ENCODE measurements at regions not wholly inside any gene's neighbourhood (a gene's known extent, or its start where the extent isn't known, plus 50 kb on each side); places are given as distances from the start of the nearest gene placed in this dataset.

DNA sequence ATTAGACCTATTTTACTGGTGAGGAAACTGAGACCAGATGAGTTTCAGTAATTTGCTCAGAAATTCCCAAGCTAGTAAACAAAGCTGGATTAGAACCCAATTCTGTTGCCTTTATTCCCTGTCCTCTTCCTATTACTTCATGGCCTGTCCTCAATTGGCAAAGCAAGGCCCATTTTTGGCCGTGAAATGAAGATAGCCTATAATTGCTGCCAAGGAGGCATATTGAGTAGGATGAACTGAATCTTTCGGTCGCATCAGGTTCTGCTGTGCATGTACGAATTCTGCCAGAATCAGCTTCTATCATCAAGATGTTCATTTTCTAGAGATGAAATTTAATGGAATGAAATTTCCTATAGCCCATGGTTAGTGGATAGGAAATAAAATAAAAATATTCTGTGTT is 1485.2 kb upstream of the PIK3C3 start:
- TF ChIP-seq YY1 (IDR thresholded peaks at IDR 0.05; ENCODE audit: insufficient read depth, insufficient read length), result no peak
- TF ChIP-seq SUZ12 (IDR thresholded peaks at IDR 0.05; ENCODE audit: extremely low read depth, insufficient read depth, insufficient read length), result no peak

All from NT2/D1 (cell line).